ENCODE measurements at regions not wholly inside any gene's neighbourhood (a gene's known extent, or its start where the extent isn't known, plus 50 kb on each side); places are given as distances from the start of the nearest gene placed in this dataset.

DNA sequence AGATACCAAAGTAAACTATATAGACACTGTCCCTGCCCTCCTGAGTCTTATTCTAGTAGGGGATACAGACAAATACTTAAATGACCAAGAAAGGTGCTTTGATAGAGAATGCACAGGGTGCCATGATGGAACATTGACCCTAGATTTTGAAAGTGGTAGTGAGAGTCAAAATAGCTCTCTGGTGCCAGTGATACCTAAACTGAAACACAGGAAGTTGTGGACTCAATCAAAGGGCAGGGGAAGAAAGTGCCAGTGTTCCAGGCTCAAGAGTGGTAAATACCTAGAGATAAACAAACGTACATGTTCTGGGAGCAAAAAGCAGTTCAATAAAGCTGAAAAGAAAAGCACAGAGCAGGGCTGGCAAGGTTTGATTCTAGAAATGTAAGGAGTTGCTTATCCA, 267.6 kb downstream of the ISL1 start:
- Histone ChIP-seq H2AFZ (ENCODE audit: low read length) (no peak overlapping the region), H3K4me3 (ENCODE audit: low read length) (no peak overlapping the region), H3K9me2 (replicated peaks; ENCODE audit: insufficient read depth, low read length) (no peaks in the 10 kb centered on the region), H3K9me3 (replicated peaks; ENCODE audit: insufficient read depth, low read length) (no peaks in the 10 kb centered on the region), H3K36me3 (replicated peaks; ENCODE audit: insufficient read depth, low read length) (no peaks in the 10 kb centered on the region), H3K4me2 (ENCODE audit: low read depth, low read length) (no peak overlapping the region), H3K27me3 (replicated peaks; ENCODE audit: insufficient read depth, low read length) (no peaks in the 10 kb centered on the region), H3K4me1 (ENCODE audit: low read length) (0 out of 2 replicates have a peak, but pooled peaks cover 5% of the 10 kb centered on the region), H3K79me2 (ENCODE audit: low read length) (no peaks in the 10 kb centered on the region), H4K20me1 (ENCODE audit: insufficient read depth, low read length) (no peaks in the 10 kb centered on the region), H3K9ac (ENCODE audit: low read length) (no peak overlapping the region), H3K27ac (ENCODE audit: low read length) (no peak overlapping the region), H3F3A (ENCODE audit: insufficient read depth, low read length) (no peaks in the 10 kb centered on the region)
- TF ChIP-seq EZH2phosphoT487 (IDR thresholded peaks at IDR 0.05; ENCODE audit: low read length) (no peak), EZH2 (optimal IDR thresholded peaks at IDR 0.05; ENCODE audit: low read depth, low read length) (no peak)
- TF ChIP-seq, protein P1, sequence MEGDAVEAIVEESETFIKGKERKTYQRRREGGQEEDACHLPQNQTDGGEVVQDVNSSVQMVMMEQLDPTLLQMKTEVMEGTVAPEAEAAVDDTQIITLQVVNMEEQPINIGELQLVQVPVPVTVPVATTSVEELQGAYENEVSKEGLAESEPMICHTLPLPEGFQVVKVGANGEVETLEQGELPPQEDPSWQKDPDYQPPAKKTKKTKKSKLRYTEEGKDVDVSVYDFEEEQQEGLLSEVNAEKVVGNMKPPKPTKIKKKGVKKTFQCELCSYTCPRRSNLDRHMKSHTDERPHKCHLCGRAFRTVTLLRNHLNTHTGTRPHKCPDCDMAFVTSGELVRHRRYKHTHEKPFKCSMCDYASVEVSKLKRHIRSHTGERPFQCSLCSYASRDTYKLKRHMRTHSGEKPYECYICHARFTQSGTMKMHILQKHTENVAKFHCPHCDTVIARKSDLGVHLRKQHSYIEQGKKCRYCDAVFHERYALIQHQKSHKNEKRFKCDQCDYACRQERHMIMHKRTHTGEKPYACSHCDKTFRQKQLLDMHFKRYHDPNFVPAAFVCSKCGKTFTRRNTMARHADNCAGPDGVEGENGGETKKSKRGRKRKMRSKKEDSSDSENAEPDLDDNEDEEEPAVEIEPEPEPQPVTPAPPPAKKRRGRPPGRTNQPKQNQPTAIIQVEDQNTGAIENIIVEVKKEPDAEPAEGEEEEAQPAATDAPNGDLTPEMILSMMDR (IDR thresholded peaks at IDR 0.05; ENCODE audit: low read length) = no peak
- DNase-seq = peak; percentile 40

DNA sequence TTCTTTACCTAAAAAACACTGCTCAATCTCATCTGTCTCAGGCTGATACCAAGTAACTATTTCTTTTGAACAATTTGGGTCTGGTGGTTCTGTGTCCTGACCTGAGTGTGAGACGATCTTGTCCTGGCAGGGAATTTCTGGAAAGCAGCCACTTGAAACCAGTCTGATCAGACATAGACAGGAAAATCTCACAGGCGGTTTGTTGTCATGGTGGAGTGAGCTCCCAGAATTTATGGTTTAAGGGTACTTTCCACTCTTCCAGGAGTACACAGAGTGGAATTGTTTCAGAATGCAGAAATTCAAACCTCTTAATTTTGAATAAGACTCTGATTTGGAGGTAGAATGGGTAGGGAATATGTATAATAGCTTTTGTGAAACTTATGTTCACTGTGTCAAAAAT, 268.2 kb downstream of the ISL1 start:
- no peak for TF ChIP-seq EZH2phosphoT487 (IDR thresholded peaks at IDR 0.05; ENCODE audit: low read length)
- TF ChIP-seq, protein P1 (IDR thresholded peaks at IDR 0.05; ENCODE audit: low read length) = no peak
- TF ChIP-seq EZH2 (optimal IDR thresholded peaks at IDR 0.05; ENCODE audit: low read depth, low read length) = no peak
- no peaks in the 10 kb centered on the region for H4K20me1 ChIP-seq (ENCODE audit: insufficient read depth, low read length)
- no peak overlapping the region for H3K9ac ChIP-seq (ENCODE audit: low read length)
- H3K4me1 ChIP-seq (ENCODE audit: low read length) = 0 out of 2 replicates have a peak, but pooled peaks cover 5% of the 10 kb centered on the region
- H3K4me2 ChIP-seq (ENCODE audit: low read depth, low read length) = no peak overlapping the region
- no peak overlapping the region for H3K4me3 ChIP-seq (ENCODE audit: low read length)
- H3K27me3 ChIP-seq (replicated peaks; ENCODE audit: insufficient read depth, low read length) = no peaks in the 10 kb centered on the region
- H3K27ac ChIP-seq (ENCODE audit: low read length) = no peak overlapping the region
- no peaks in the 10 kb centered on the region for H3K79me2 ChIP-seq (ENCODE audit: low read length)
- DNase-seq = no peak
- no peaks in the 10 kb centered on the region for H3K36me3 ChIP-seq (replicated peaks; ENCODE audit: insufficient read depth, low read length)
- no peak overlapping the region for H2AFZ ChIP-seq (ENCODE audit: low read length)
- no peaks in the 10 kb centered on the region for H3K9me2 ChIP-seq (replicated peaks; ENCODE audit: insufficient read depth, low read length)
- no peaks in the 10 kb centered on the region for H3K9me3 ChIP-seq (replicated peaks; ENCODE audit: insufficient read depth, low read length)
- H3F3A ChIP-seq (ENCODE audit: insufficient read depth, low read length) = no peaks in the 10 kb centered on the region

DNA sequence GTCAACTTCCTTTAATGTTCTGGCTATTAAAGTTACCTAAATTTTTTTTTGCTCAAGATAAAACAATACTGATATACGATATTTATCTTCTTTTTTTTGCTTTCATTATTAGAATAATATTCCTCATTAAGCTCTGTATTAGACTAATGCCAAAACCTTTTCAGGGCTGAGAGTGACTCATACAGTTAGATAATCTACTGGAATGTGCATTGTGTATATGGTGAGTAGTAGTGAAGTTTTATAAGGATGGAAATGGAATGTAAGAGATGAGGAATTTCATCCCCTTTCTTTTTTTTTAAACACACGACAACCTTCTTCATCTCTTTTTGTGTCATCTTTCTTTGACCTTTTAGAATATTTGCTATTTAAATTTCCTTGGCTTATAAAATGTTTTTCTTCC, 268.6 kb downstream of the ISL1 start:
- H3F3A ChIP-seq (ENCODE audit: insufficient read depth, low read length) = no peaks in the 10 kb centered on the region
- H3K9ac ChIP-seq (ENCODE audit: low read length) = no peak overlapping the region
- no peak for DNase-seq

More for the DNA sequence above, 268.6 kb downstream of the ISL1 start:
- Histone ChIP-seq H3K79me2 (ENCODE audit: low read length) (no peaks in the 10 kb centered on the region), H2AFZ (ENCODE audit: low read length) (no peak overlapping the region), H3K27ac (ENCODE audit: low read length) (no peak overlapping the region), H4K20me1 (ENCODE audit: insufficient read depth, low read length) (no peaks in the 10 kb centered on the region), H3K9me2 (replicated peaks; ENCODE audit: insufficient read depth, low read length) (no peaks in the 10 kb centered on the region), H3K4me1 (ENCODE audit: low read length) (0 out of 2 replicates have a peak, but pooled peaks cover 5% of the 10 kb centered on the region), H3K4me3 (ENCODE audit: low read length) (no peak overlapping the region), H3K36me3 (replicated peaks; ENCODE audit: insufficient read depth, low read length) (no peaks in the 10 kb centered on the region), H3K27me3 (replicated peaks; ENCODE audit: insufficient read depth, low read length) (no peaks in the 10 kb centered on the region), H3K9me3 (replicated peaks; ENCODE audit: insufficient read depth, low read length) (no peaks in the 10 kb centered on the region), H3K4me2 (ENCODE audit: low read depth, low read length) (no peak overlapping the region)
- TF ChIP-seq EZH2phosphoT487 (IDR thresholded peaks at IDR 0.05; ENCODE audit: low read length) (no peak), EZH2 (optimal IDR thresholded peaks at IDR 0.05; ENCODE audit: low read depth, low read length) (no peak)
- TF ChIP-seq, protein P1 (IDR thresholded peaks at IDR 0.05; ENCODE audit: low read length) = no peak
